OCI-LY7 (cell line): ENCODE measurements at regions not wholly inside any gene's neighbourhood (a gene's known extent, or its start where the extent isn't known, plus 50 kb on each side); places are given as distances from the start of the nearest gene placed in this dataset.

ENCODE experiments used
- BruUV-seq: library from RNA; stranded (reverse); fragments of 400-500 nt; replicated peaks from 2 replicates; lab custom pipeline; 2021; lab: Mats Ljungman, UMichigan
- CTCF ChIA-PET: fragments of 300-600 bp; sonication (Branson Sonifier 250); formaldehyde crosslinking; loops from one replicate; lab custom pipeline; 2022; ENCODE audit warnings: antibody characterized with exemption; ENCODE audit not compliant: unreplicated experiment; lab: Charles Lee
- POLR2A ChIA-PET: fragments of 300-600 bp; sonication (Branson Sonifier 250); formaldehyde crosslinking; loops from one replicate; lab custom pipeline; 2022; ENCODE audit warnings: antibody characterized with exemption; lab: Charles Lee
- DNase-seq: peaks from one replicate; pipeline ENCODE4 v3.0.0-alpha.2; 2015; ENCODE audit warnings: low spot score
- H2AFZ ChIP-seq: fragments of 200-600 bp; sonication (generic), shearing (Covaris generic); 2 replicates; pipeline ENCODE4 v1.6.1; 2014; ENCODE audit warnings: mild to moderate bottlenecking, antibody characterized with exemption, low read length, moderate library complexity
- H3K27ac ChIP-seq: fragments of 200-600 bp; sonication (generic); 2 replicates; pipeline ENCODE4 v1.5.1; 2014; ENCODE audit warnings: mixed run types, low read depth, mild to moderate bottlenecking, moderate library complexity, low read length, inconsistent platforms; ENCODE audit not compliant: poor library complexity, severe bottlenecking
- H3K36me3 ChIP-seq: fragments of 200-600 bp; sonication (generic); 2 replicates; pipeline ENCODE4 v1.6.1; 2014; ENCODE audit warnings: mild to moderate bottlenecking, antibody characterized with exemption, low read length, moderate library complexity, mixed read lengths; ENCODE audit not compliant: insufficient read depth
- H3K4me1 ChIP-seq: fragments of 200-600 bp; sonication (generic); 2 replicates; pipeline ENCODE4 v1.5.1; 2014; ENCODE audit warnings: mild to moderate bottlenecking, low read length; ENCODE audit not compliant: insufficient read depth, poor library complexity, severe bottlenecking
- H3K4me2 ChIP-seq: fragments of 200-600 bp; sonication (generic); 2 replicates; pipeline ENCODE4 v1.6.1; 2014; ENCODE audit warnings: mild to moderate bottlenecking, low read length
- H3K4me3 ChIP-seq: fragments of 200-600 bp; sonication (generic); 2 replicates; pipeline ENCODE4 v1.5.1; 2014; ENCODE audit warnings: mild to moderate bottlenecking, low read depth, low read length; ENCODE audit not compliant: poor library complexity, severe bottlenecking
- H3K79me2 ChIP-seq: fragments of 200-600 bp; sonication (generic); 2 replicates; pipeline ENCODE4 v1.6.1; 2016; ENCODE audit warnings: low read depth, mild to moderate bottlenecking, low read length, moderate library complexity, mixed read lengths; ENCODE audit not compliant: insufficient read depth
- H3K9me2 ChIP-seq: fragments of 200-600 bp; sonication (generic); 2 replicates; pipeline ENCODE4 v1.6.1; 2016; ENCODE audit warnings: mild to moderate bottlenecking, low read length, mixed read lengths; ENCODE audit not compliant: insufficient read depth
- H3K9me3 ChIP-seq: fragments of 200-600 bp; sonication (generic); 2 replicates; pipeline ENCODE4 v1.6.1; 2014; ENCODE audit warnings: mild to moderate bottlenecking, mixed run types, low read length, mixed read lengths
- H4K20me1 ChIP-seq: fragments of 200-600 bp; sonication (generic); 2 replicates; pipeline ENCODE4 v1.6.1; 2014; ENCODE audit warnings: mild to moderate bottlenecking, antibody characterized with exemption, low read length, moderate library complexity, mixed read lengths; ENCODE audit not compliant: insufficient read depth
- EZH2phosphoT487 ChIP-seq: fragments of 200-600 bp; sonication (generic); IDR thresholded peaks from 2 replicates; pipeline ENCODE4 v1.6.1; 2018; ENCODE audit warnings: low read depth, borderline replicate concordance, mild to moderate bottlenecking, mixed run types, antibody characterized with exemption, low read length, moderate library complexity, mixed read lengths
- intact Hi-C: fragments of 100-400 bp; cut with micrococcal nuclease; formaldehyde crosslinking; loops from one replicate; pipeline ENCODE4 v1.10.0; 2022; ENCODE audit not compliant: unreplicated experiment
- TF ChIP-seq, protein P1 (sequence below): fragments of 200-600 bp; sonication (generic); conservative IDR thresholded peaks from 2 replicates; pipeline ENCODE4 v1.5.1; 2014; ENCODE audit warnings: mild to moderate bottlenecking, antibody characterized with exemption, low read length, moderate library complexity, mixed read lengths

DNA sequence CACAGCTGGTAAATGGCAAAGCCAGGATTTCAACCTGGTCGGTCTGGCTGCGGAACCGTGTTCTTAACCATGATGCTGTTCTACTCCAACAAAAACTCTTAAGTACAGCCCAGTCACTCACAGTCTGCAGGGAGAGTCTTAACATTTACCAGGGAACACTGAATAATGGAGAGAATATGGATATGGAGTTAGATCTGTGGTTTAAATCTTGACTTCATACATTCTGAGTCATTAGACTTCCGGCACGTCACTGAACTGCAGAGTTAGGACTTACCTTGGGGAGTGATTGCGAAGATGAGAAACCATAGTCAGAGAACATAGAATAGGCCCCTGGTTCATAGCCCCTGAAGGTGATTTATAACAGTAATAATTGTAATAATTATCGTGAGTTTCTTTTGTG, 61.7 kb downstream of the ADRA2A start:
- H3K4me3 ChIP-seq = no peak overlapping the region
- no peaks in the 10 kb centered on the region for H3K79me2 ChIP-seq
- H3K9me2 ChIP-seq = no peaks in the 10 kb centered on the region

DNA sequence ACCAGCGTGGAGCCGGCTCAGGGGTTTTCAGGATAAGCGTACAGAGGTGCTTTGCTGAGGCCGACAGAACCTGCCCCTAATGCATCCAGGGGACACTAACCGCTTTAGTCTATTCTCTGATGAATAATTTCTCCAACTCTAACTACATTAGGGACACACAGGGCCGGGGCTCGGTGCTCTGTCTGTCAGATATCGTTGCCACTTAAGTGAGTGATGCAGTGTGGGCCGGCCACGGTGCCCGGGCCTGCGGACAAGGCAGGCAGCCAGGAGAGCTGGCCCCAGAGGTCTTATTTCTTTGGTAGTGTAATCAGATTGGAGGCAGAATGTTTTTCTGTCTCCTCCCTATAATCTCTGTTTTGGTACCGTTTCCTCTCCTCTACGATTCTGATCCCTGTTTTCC, 62.7 kb downstream of the ADRA2A start:
- Histone ChIP-seq H3K9me3 (no peaks in the 10 kb centered on the region), H4K20me1 (no peaks in the 10 kb centered on the region), H3K4me1 (no peaks in the 10 kb centered on the region), H3K4me3 (no peak overlapping the region), H3K4me2 (no peak overlapping the region), H3K79me2 (no peaks in the 10 kb centered on the region), H3K36me3 (no peaks in the 10 kb centered on the region), H3K9me2 (no peaks in the 10 kb centered on the region), H3K27ac (no peak overlapping the region), H2AFZ (no peak overlapping the region)
- ChIA-PET CTCF (no interaction called here), POLR2A (no interaction called here)
- TF ChIP-seq, protein P1, sequence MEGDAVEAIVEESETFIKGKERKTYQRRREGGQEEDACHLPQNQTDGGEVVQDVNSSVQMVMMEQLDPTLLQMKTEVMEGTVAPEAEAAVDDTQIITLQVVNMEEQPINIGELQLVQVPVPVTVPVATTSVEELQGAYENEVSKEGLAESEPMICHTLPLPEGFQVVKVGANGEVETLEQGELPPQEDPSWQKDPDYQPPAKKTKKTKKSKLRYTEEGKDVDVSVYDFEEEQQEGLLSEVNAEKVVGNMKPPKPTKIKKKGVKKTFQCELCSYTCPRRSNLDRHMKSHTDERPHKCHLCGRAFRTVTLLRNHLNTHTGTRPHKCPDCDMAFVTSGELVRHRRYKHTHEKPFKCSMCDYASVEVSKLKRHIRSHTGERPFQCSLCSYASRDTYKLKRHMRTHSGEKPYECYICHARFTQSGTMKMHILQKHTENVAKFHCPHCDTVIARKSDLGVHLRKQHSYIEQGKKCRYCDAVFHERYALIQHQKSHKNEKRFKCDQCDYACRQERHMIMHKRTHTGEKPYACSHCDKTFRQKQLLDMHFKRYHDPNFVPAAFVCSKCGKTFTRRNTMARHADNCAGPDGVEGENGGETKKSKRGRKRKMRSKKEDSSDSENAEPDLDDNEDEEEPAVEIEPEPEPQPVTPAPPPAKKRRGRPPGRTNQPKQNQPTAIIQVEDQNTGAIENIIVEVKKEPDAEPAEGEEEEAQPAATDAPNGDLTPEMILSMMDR = no peak
- TF ChIP-seq EZH2phosphoT487 = no peak
- intact Hi-C loops = no loop called here
- DNase-seq = no peak
- BruUV-seq = no TSS peak

More for the DNA sequence above, 61.7 kb downstream of the ADRA2A start:
- Histone ChIP-seq H4K20me1 (no peaks in the 10 kb centered on the region), H3K4me1 (no peaks in the 10 kb centered on the region), H3K27ac (no peak overlapping the region), H3K9me3 (no peaks in the 10 kb centered on the region), H3K4me2 (no peak overlapping the region), H2AFZ (no peak overlapping the region), H3K36me3 (no peaks in the 10 kb centered on the region)
- TF ChIP-seq EZH2phosphoT487 = no peak
- TF ChIP-seq, protein P1 = no peak
- ChIA-PET CTCF (no interaction called here), POLR2A (no interaction called here)
- intact Hi-C loops = no loop called here
- no TSS peak for BruUV-seq
- DNase-seq = no peak

DNA sequence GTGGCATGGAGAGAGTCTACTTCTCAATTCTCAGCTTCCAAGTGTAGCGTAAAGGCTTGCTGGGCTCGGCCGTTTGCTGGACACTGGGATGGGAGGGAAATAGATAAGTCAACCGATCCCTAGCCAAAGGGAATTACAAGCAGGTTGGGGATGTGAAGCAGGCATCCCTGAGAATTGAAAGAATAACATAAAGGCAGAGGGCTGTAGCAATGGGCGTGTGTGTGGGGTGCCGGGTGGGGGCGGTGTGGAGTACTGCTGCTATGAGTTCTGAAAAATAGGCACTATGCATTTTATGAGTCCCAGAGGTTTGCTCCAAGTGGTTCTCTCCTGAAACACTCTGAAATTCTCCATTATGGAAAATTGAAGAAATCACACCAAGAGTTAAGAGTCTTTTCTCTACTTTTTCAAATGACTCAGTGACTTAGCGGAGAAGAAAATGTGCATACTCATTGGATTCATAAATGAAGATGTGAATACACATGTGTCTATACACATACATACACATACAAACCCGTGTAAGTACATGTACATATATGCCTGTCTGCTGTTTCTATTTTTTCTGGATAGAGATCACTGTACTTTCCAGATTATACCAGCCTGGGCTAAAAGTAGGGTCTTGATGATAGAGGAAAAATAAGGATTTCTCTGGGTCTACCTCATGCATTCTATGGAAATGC, 65.4 kb downstream of the ADRA2A start:
- H3K9me3 ChIP-seq = no peaks in the 10 kb centered on the region
- H3K36me3 ChIP-seq = no peaks in the 10 kb centered on the region
- intact Hi-C loops = no loop called here
- no peak overlapping the region for H3K4me3 ChIP-seq
- H3K4me2 ChIP-seq = no peak overlapping the region
- H3K4me1 ChIP-seq = no peaks in the 10 kb centered on the region
- H4K20me1 ChIP-seq = no peaks in the 10 kb centered on the region
- H2AFZ ChIP-seq = no peak overlapping the region
- BruUV-seq = no TSS peak
- no peak for DNase-seq
- POLR2A ChIA-PET = no interaction called here
- CTCF ChIA-PET = no interaction called here
- H3K9me2 ChIP-seq = no peaks in the 10 kb centered on the region
- H3K79me2 ChIP-seq = no peaks in the 10 kb centered on the region
- H3K27ac ChIP-seq = no peak overlapping the region
- TF ChIP-seq, protein P1 = peak; percentile 56
- TF ChIP-seq EZH2phosphoT487 = no peak
